Right hindlimb (tissue), 1 donor: ENCODE measurements at regions not wholly inside any gene's neighbourhood (a gene's known extent, or its start where the extent isn't known, plus 50 kb on each side); places are given as distances from the start of the nearest gene placed in this dataset.
"Not testable (repeated sequence)": the region's sequence is repeated elsewhere in the genome, so short reads cannot be mapped to it uniquely, and the experiment has no call there.

ENCODE experiments used
- DNase-seq: peaks from one replicate; pipeline ENCODE4 v3.0.0-alpha.2; 2018

- no peak for DNase-seq
Measured at GRCh38 chr1:71345491-71345890, 264.7 kb upstream of the ZRANB2 start.

- DNase-seq = no peak
Measured at GRCh38 chr1:71343686-71344416, 263.0 kb upstream of the ZRANB2 start.

GRCh38 chr1:71339238-71339637, 258.4 kb upstream of the ZRANB2 start:
- DNase-seq = no peak

GRCh38 chr1:71330991-71331390, 250.2 kb upstream of the ZRANB2 start:
- DNase-seq = no peak

- DNase-seq = no peak
Measured at GRCh38 chr1:71324671-71325267, 243.9 kb upstream of the ZRANB2 start.

- DNase-seq = no peak
Measured at GRCh38 chr1:71312545-71312944, 231.7 kb upstream of the ZRANB2 start.

GRCh38 chr1:71311376-71311775, 230.5 kb upstream of the ZRANB2 start:
- DNase-seq = no peak

GRCh38 chr1:71307451-71307850, 226.6 kb upstream of the ZRANB2 start:
- DNase-seq = peak; percentile 44

- DNase-seq = no peak
Measured at GRCh38 chr1:71304125-71304524, 223.3 kb upstream of the ZRANB2 start.

GRCh38 chr1:71303617-71304041, 222.8 kb upstream of the ZRANB2 start:
- DNase-seq = no peak

GRCh38 chr1:71298633-71299032, 217.8 kb upstream of the ZRANB2 start:
- no peak for DNase-seq

GRCh38 chr1:71296551-71297134, 215.8 kb upstream of the ZRANB2 start:
- DNase-seq = peak; percentile 24

- DNase-seq = no peak
Measured at GRCh38 chr1:71295350-71295749, 214.5 kb upstream of the ZRANB2 start.

- no peak for DNase-seq
Measured at GRCh38 chr1:71294178-71294577, 213.3 kb upstream of the ZRANB2 start.

- no peak for DNase-seq
Measured at GRCh38 chr1:71292203-71292602, 211.4 kb upstream of the ZRANB2 start.

GRCh38 chr1:71290506-71291237, 209.8 kb upstream of the ZRANB2 start:
- DNase-seq = not testable (repeated sequence)

- DNase-seq = no peak
Measured at GRCh38 chr1:71285529-71285928, 204.7 kb upstream of the ZRANB2 start.

- no peak for DNase-seq
Measured at GRCh38 chr1:71276466-71276865, 195.6 kb upstream of the ZRANB2 start.

- DNase-seq = no peak
Measured at GRCh38 chr1:71273334-71273733, 192.5 kb upstream of the ZRANB2 start.

- no peak for DNase-seq
Measured at GRCh38 chr1:71270394-71270915, 189.6 kb upstream of the ZRANB2 start.

GRCh38 chr1:71269818-71270217, 189.0 kb upstream of the ZRANB2 start:
- DNase-seq = no peak

GRCh38 chr1:71269179-71269578, 188.3 kb upstream of the ZRANB2 start:
- no peak for DNase-seq

GRCh38 chr1:71267220-71267619, 186.4 kb upstream of the ZRANB2 start:
- no peak for DNase-seq
